HG02970 (cell line): ENCODE measurements at regions not wholly inside any gene's neighbourhood (a gene's known extent, or its start where the extent isn't known, plus 50 kb on each side); places are given as distances from the start of the nearest gene placed in this dataset.
"Not testable (repeated sequence)": the region's sequence is repeated elsewhere in the genome, so short reads cannot be mapped to it uniquely, and the experiment has no call there.

Experiments used
- ATAC-seq: cut with Tn5 transposase; IDR thresholded peaks from one replicate; pipeline ENCODE4 v1.9.1; 2021; ENCODE audit warnings: mild to moderate bottlenecking, moderate library complexity, moderate number of reproducible peaks; ENCODE audit not compliant: unreplicated experiment, low FRiP score

GRCh38 chr7:65795392-65795716 lies 77.5 kb upstream of the VKORC1L1 start:
- ATAC-seq = not testable (repeated sequence)

- no peak for ATAC-seq
These were observed 76.7 kb upstream of the VKORC1L1 start for GRCh38 chr7:65796205-65796604.

- not testable (repeated sequence) for ATAC-seq
These were observed 75.8 kb upstream of the VKORC1L1 start for GRCh38 chr7:65797086-65797485.

- ATAC-seq = not testable (repeated sequence)
These were observed 75.3 kb upstream of the VKORC1L1 start for GRCh38 chr7:65797566-65797965.

- peak; percentile 76 for ATAC-seq
These were observed 74.5 kb upstream of the VKORC1L1 start for GRCh38 chr7:65798111-65799075.

GRCh38 chr7:65800191-65800590 lies 72.7 kb upstream of the VKORC1L1 start:
- not testable (repeated sequence) for ATAC-seq

GRCh38 chr7:65800890-65801341 lies 72.0 kb upstream of the VKORC1L1 start:
- ATAC-seq = no peak

GRCh38 chr7:65804887-65805286 lies 68.0 kb upstream of the VKORC1L1 start:
- no peak for ATAC-seq

GRCh38 chr7:65807067-65807466 lies 65.8 kb upstream of the VKORC1L1 start:
- ATAC-seq = not testable (repeated sequence)

- peak; percentile 75 for ATAC-seq
These were observed 63.5 kb upstream of the VKORC1L1 start for GRCh38 chr7:65809259-65809981.

- ATAC-seq = peak; percentile 34
These were observed 62.9 kb upstream of the VKORC1L1 start for GRCh38 chr7:65809982-65810288.

GRCh38 chr7:65812281-65812680 lies 60.6 kb upstream of the VKORC1L1 start:
- no peak for ATAC-seq

- ATAC-seq = not testable (repeated sequence)
These were observed 58.2 kb upstream of the VKORC1L1 start for GRCh38 chr7:65814556-65815167.

GRCh38 chr7:65820287-65820950 lies 52.5 kb upstream of the VKORC1L1 start:
- no peak for ATAC-seq
